ENCODE measurements at regions not wholly inside any gene's neighbourhood (a gene's known extent, or its start where the extent isn't known, plus 50 kb on each side); places are given as distances from the start of the nearest gene placed in this dataset.

- POLR2A ChIA-PET, result no interaction called here
- intact Hi-C loops (cut with micrococcal nuclease; ENCODE audit: unreplicated experiment), result no loop called here
Observed at GRCh38 chr1:184279911-184280458, 106.8 kb upstream of the C1orf21 start.

GRCh38 chr1:184283999-184284398, 102.8 kb upstream of the C1orf21 start:
- in situ Hi-C loops (cut with HindIII; ENCODE audit: extremely low pct_ligation_motif_present, low pct_unique_long_range_greater_than_20kb) (no loop called here), intact Hi-C loops (cut with micrococcal nuclease; ENCODE audit: unreplicated experiment) (no loop called here)
- TF ChIP-seq LRRFIP1 (CRISPR knock-in tag; conservative IDR thresholded peaks at IDR 0.05) (no peak), KDM2A (CRISPR knock-in tag; IDR thresholded peaks at IDR 0.05; ENCODE audit: borderline replicate concordance, low read depth) (no peak), ZNF788 (CRISPR knock-in tag; IDR thresholded peaks at IDR 0.05; ENCODE audit: borderline replicate concordance) (no peak), ZBTB7A (CRISPR knock-in tag; IDR thresholded peaks at IDR 0.05) (no peak), ZNF501 (CRISPR knock-in tag; IDR thresholded peaks at IDR 0.05) (no peak), ZNF776 (CRISPR knock-in tag; IDR thresholded peaks at IDR 0.05) (no peak), ATRX (CRISPR knock-in tag; IDR thresholded peaks at IDR 0.05; ENCODE audit: borderline replicate concordance) (no peak), MTF2 (CRISPR knock-in tag; IDR thresholded peaks at IDR 0.05; ENCODE audit: borderline replicate concordance) (no peak), ZBTB20 (CRISPR knock-in tag; IDR thresholded peaks at IDR 0.05; ENCODE audit: borderline replicate concordance, low read depth) (no peak), MAF1 (CRISPR knock-in tag; IDR thresholded peaks at IDR 0.05; ENCODE audit: borderline replicate concordance) (no peak), ZFP36L2 (CRISPR knock-in tag; IDR thresholded peaks at IDR 0.05) (no peak), ZNF747 (CRISPR knock-in tag; IDR thresholded peaks at IDR 0.05; ENCODE audit: borderline replicate concordance) (no peak), SRY (CRISPR knock-in tag; IDR thresholded peaks at IDR 0.05) (no peak)

More at GRCh38 chr1:184279911-184280458, 106.8 kb upstream of the C1orf21 start:
- Histone ChIP-seq H3K27ac (ENCODE audit: extremely low read length, insufficient read depth, low read length) (no peak overlapping the region), H3K4me3 (replicated peaks in 1 of 3; ENCODE audit: insufficient read depth in 1 of 3, low read depth in 2 of 3, low read length in 3 of 3) (no peak overlapping the region), H4K20me1 (ENCODE audit: insufficient read depth, low read length) (no peaks in the 10 kb centered on the region), H2AFZ (ENCODE audit: low read length) (no peak overlapping the region), H3K27me3 (ENCODE audit: control insufficient read depth in 1 of 2, insufficient read depth in 2 of 2, low read length in 2 of 2) (no peaks in the 10 kb centered on the region), H3K79me2 (ENCODE audit: insufficient read depth, low read length) (no peaks in the 10 kb centered on the region), H3K4me1 (ENCODE audit: insufficient read depth, low read length) (no peaks in the 10 kb centered on the region), H3K36me3 (replicated peaks in 1 of 2; ENCODE audit: control insufficient read depth in 1 of 2, insufficient read depth in 2 of 2, low read length in 2 of 2) (no peaks in the 10 kb centered on the region), H3K9me3 (ENCODE audit: low read length) (no peaks in the 10 kb centered on the region), H3K9ac (ENCODE audit: insufficient read depth, low read depth, low read length) (no peak overlapping the region), H3K4me2 (ENCODE audit: low read depth, low read length) (no peak overlapping the region)
- WGBS (ENCODE audit: low lambda C conversion rate), result 14% methylated on average over 7 of the region's 7 CpGs
- TF ChIP-seq POGZ (CRISPR knock-in tag; IDR thresholded peaks at IDR 0.05), result no peak
- TF ChIP-seq BRF2 (CRISPR knock-in tag; IDR thresholded peaks at IDR 0.05), result no peak
- TF ChIP-seq ELF4 (CRISPR knock-in tag; IDR thresholded peaks at IDR 0.05; ENCODE audit: borderline replicate concordance), result no peak
- TF ChIP-seq ZNF317 (CRISPR knock-in tag; IDR thresholded peaks at IDR 0.05), result no peak
- no peak for TF ChIP-seq ZSCAN21 (CRISPR knock-in tag; IDR thresholded peaks at IDR 0.05; ENCODE audit: borderline replicate concordance)
- ATAC-seq (no peak), DNase-seq (ENCODE audit: low spot score) (no peak), FAIRE-seq (no peak)
- in situ Hi-C loops (cut with HindIII; ENCODE audit: extremely low pct_ligation_motif_present, low pct_unique_long_range_greater_than_20kb), result no loop called here
- no TSS peak for BruUV-seq (replicated peaks)
- CTCF ChIA-PET (ENCODE audit: low intra/inter-chr PET ratio, low total read pairs), result no interaction called here

More at GRCh38 chr1:184283999-184284398, 102.8 kb upstream of the C1orf21 start:
- POLR2A ChIA-PET, result no interaction called here
- no peak overlapping the region for H2AFZ ChIP-seq (ENCODE audit: low read length)
- H3K4me3 ChIP-seq (replicated peaks in 1 of 3; ENCODE audit: insufficient read depth in 1 of 3, low read depth in 2 of 3, low read length in 3 of 3), result no peak overlapping the region
- CTCF ChIA-PET (ENCODE audit: low intra/inter-chr PET ratio, low total read pairs), result no interaction called here
- no peaks in the 10 kb centered on the region for H3K79me2 ChIP-seq (ENCODE audit: insufficient read depth, low read length)
- no peak for ATAC-seq
- H3K27ac ChIP-seq (ENCODE audit: extremely low read length, insufficient read depth, low read length), result no peak overlapping the region
- no peaks in the 10 kb centered on the region for H3K4me1 ChIP-seq (ENCODE audit: insufficient read depth, low read length)
- DNase-seq (ENCODE audit: low spot score), result no peak
- 0% methylated on average over 1 of the region's 1 CpG for WGBS (ENCODE audit: low lambda C conversion rate)
- FAIRE-seq, result no peak
- peaks cover 7% of the 10 kb centered on the region for H3K9me3 ChIP-seq (ENCODE audit: low read length)
- no peaks in the 10 kb centered on the region for H3K27me3 ChIP-seq (ENCODE audit: control insufficient read depth in 1 of 2, insufficient read depth in 2 of 2, low read length in 2 of 2)
- no peaks in the 10 kb centered on the region for H4K20me1 ChIP-seq (ENCODE audit: insufficient read depth, low read length)
- H3K4me2 ChIP-seq (ENCODE audit: low read depth, low read length), result no peak overlapping the region
- H3K9ac ChIP-seq (ENCODE audit: insufficient read depth, low read depth, low read length), result no peak overlapping the region
- H3K36me3 ChIP-seq (replicated peaks in 1 of 2; ENCODE audit: control insufficient read depth in 1 of 2, insufficient read depth in 2 of 2, low read length in 2 of 2), result no peaks in the 10 kb centered on the region
- no TSS peak for BruUV-seq (replicated peaks)
